ENCODE measurements at regions not wholly inside any gene's neighbourhood (a gene's known extent, or its start where the extent isn't known, plus 50 kb on each side); places are given as distances from the start of the nearest gene placed in this dataset.
"Not testable (repeated sequence)": the region's sequence is repeated elsewhere in the genome, so short reads cannot be mapped to it uniquely, and the experiment has no call there.

DNA sequence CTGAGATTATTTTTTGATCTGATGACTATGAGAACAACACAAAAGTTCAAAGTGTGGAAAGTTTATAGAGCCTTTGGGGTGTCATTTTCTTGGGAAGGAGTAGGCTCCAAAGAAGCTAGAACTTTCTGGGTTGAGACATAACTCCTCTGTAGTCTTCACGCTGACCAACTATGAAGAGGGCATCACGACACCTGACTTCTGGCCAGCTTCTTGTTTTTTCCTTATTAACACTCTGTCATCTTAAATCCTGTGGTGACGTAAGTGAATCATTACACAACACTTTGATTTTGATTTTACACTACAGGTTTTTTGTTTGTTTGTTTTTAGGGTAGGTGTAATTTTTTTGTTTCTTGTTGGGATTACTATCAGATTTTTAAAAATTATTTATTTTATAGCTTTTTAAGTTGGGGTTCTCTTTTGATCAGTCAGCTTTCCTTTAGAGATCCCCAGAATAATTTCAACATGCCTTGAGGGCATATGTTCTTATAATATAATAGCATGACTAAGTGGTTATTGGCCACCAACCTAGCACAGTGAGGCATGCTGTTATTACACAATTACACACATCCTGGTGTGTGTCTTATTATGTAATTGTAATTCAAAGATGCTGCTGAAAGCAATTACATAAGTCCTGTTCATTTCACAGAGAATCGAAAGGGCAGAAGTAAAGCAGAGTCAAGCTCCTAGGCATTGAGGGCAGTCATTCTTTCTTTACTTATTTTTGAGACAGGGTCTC, 281.6 kb upstream of the NOTCH2NLA start:
- H3K27me3 ChIP-seq, H3K9me3 ChIP-seq, H3K36me3 ChIP-seq, DNase-seq, H3K4me3 ChIP-seq, H3K27ac ChIP-seq, H3K4me1 ChIP-seq: not testable (repeated sequence)
- peak in 1 of 2 donors; percentile 47 for ATAC-seq (ENCODE audit: low FRiP score in 2 of 2)
- WGBS, 2 donors = no CpG with 5 or more reads among the region's 4 CpGs

DNA sequence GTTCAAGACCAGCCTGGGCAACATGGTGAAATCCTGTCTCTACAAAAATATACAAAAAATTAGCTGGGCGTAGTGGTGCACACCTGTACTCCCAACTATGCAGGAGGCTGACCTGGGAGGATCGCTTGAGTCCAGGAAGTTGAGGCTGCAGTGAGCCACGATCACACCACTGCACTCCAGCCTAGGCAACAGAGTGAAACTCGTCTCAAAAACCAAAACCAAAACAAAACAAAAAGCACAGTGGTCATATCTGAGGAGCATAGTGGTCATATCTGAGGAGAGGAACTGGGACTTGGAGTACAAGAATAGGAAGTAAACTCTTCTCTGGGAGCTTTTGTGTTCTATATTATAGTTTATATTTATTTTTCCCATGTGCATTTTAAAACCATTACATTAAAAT, 275.3 kb upstream of the NOTCH2NLA start:
- H3K27ac ChIP-seq; DNase-seq; H3K4me1 ChIP-seq; H3K9me3 ChIP-seq; H3K4me3 ChIP-seq; ATAC-seq (ENCODE audit: low FRiP score in 2 of 2); H3K36me3 ChIP-seq; H3K27me3 ChIP-seq: not testable (repeated sequence)
- WGBS, 2 donors = 29 to 55% methylated on average over 1 of the region's 4 CpGs

DNA sequence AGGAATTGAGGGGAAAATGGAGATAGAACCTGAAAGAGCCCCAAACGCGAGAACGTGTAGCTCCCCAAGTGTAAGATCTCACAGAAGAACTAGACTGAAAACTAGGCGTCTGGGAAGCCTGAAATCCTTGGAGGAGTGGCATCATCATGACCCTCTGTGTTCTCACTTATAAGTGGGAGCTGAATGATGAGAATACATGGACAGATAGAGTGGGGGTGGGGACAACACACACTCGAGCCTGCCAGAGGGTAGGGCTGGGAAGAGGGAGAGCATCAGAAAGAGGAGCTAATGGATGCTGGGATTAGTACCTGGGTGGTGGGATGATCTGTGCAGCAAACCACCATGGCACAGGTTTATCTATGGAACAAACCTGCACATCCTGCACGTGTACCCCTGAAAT, 258.7 kb upstream of the NOTCH2NLA start:
- not testable (repeated sequence) for ATAC-seq (ENCODE audit: low FRiP score in 2 of 2)

DNA sequence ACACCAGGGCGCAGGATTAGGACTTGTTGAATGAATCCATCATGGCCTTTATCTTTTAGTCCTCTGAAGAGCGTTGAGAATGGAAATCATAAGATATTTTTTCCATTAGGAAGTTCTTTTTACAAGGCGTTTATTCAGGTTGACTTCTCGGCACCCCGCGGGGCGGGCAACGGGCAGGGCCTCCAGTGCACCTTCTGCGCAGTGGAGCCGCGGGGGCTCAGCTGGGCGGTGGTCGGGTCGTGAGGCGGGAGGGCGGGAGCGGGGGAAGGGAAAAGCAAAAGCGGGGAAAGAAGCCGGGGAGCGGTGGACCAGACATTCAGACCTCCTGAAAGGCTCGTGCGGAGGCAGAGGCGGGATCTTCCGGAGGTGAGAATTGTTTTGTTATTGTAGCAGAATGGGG, 258.3 kb upstream of the NOTCH2NLA start:
- Histone ChIP-seq H3K4me3 (peak overlapping the region in 3 of 4 donors; percentile 35 to 42 (median 41)), H3K27ac (peak overlapping the region in 1 of 4 donors; percentile 66)
- not testable (repeated sequence) for H3K36me3 ChIP-seq, H3K27me3 ChIP-seq, H3K4me1 ChIP-seq, H3K9me3 ChIP-seq
- WGBS, 2 donors = 0% methylated on average over 1 of the region's 24 CpGs; no CpG with 5 or more reads in 1 of the 2 donors
- ATAC-seq (ENCODE audit: low FRiP score in 2 of 2) (peak in 1 of 2 donors; percentile 25), DNase-seq (peak in 1 of 2 donors; percentile 68)

More for the DNA sequence above, 258.7 kb upstream of the NOTCH2NLA start:
- H3K4me1 ChIP-seq, H3K27ac ChIP-seq, DNase-seq, H3K36me3 ChIP-seq, H3K27me3 ChIP-seq, H3K4me3 ChIP-seq, H3K9me3 ChIP-seq: not testable (repeated sequence)
- WGBS, 2 donors = no CpG with 5 or more reads among the region's 6 CpGs

DNA sequence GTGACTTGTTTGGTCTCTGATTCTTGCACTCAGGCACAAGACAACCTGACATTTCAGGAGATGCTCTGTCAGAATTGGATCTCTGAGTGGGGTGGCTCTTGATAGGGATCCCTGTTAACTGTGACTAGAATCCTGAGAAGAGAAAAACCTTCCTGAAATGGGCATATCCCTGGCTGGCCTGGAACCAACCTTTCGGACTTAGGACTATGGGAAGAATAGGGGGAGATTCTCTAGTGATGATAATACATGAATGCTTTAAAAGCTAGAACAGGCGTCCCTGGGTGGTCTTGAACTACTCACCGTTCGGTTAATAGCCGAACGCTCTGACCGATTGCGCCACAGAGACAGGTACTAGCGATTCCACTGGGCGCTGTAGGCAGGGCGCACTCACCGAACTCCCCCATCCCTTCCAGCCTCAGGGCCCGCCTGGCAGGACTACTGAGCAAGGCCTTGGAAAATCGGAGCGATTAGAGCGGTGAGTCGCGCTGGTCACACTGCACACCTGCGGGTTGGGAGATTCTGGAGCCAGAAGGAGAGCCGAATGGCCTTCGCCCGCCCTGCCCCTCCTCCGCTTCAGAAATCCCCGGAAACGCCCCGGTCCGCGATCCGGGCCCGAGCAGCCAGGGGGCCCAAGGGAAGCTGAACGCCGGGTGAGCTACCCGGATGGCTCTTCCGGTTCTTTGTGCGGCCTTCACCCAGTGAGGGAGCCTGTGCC, 257.6 kb upstream of the NOTCH2NLA start:
- not testable (repeated sequence) for H3K27me3 ChIP-seq, H3K4me1 ChIP-seq, H3K9me3 ChIP-seq, H3K36me3 ChIP-seq
- DNase-seq (peak; percentile 34 to 83), ATAC-seq (ENCODE audit: low FRiP score in 2 of 2) (peak; percentile 86 to 88)
- peak overlapping the region in 3 of 4 donors; percentile 35 to 42 (median 41) for H3K4me3 ChIP-seq
- H3K27ac ChIP-seq = peak overlapping the region in 2 of 4 donors; percentile 35 to 66
- 6% methylated on average over 22 of the region's 35 CpGs; no CpG with 5 or more reads in 1 of the 2 donors for WGBS, 2 donors

DNA sequence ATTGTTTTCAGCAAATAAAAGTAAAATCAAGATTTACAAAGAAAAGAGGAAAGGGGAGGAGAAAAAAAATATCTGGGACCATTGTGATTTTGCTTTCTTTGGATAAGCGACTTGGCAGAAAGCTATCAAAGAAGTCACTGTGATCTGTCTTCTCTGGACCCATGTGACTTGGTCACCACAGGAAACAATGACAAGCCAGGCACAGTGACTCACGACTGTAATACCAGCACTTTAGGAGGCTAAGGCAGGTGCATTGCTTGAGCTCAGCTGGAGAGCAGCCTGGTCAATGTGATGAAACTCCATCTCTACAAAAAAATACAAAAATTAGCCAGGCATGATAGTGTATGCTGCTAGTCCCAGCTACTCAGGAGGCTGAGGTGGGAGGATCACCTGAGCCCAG, 255.4 kb upstream of the NOTCH2NLA start:
- not testable (repeated sequence) for H3K9me3 ChIP-seq; H3K27me3 ChIP-seq; ATAC-seq (ENCODE audit: low FRiP score in 2 of 2); DNase-seq; H3K36me3 ChIP-seq; H3K27ac ChIP-seq; H3K4me1 ChIP-seq; H3K4me3 ChIP-seq
- 68% methylated on average over 1 of the region's 2 CpGs; no CpG with 5 or more reads in 1 of the 2 donors for WGBS, 2 donors

DNA sequence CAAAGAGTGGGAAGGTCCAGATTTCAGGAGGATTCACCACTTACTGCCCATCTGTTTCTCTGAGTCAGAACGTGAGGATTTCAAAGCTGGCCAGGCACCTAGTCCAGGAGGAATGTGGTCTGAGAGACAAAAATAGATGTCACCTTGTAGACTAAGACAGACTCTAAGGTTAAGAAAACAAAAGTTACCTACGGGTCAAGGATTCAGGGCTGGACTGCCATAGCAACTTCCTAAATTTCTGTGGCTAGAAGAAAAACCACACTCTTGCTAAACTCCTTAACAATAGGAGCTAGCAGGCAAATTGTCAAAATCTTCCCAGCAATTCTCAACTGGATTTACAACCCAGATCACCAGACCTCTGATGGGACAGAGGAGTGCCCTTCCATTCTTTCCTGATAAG, 250.4 kb upstream of the NOTCH2NLA start:
- not testable (repeated sequence) for H3K36me3 ChIP-seq; H3K4me1 ChIP-seq; H3K27me3 ChIP-seq; H3K27ac ChIP-seq; H3K4me3 ChIP-seq; DNase-seq; ATAC-seq (ENCODE audit: low FRiP score in 2 of 2); H3K9me3 ChIP-seq
- 80 to 83% methylated on average over 1 of the region's 2 CpGs for WGBS, 2 donors

DNA sequence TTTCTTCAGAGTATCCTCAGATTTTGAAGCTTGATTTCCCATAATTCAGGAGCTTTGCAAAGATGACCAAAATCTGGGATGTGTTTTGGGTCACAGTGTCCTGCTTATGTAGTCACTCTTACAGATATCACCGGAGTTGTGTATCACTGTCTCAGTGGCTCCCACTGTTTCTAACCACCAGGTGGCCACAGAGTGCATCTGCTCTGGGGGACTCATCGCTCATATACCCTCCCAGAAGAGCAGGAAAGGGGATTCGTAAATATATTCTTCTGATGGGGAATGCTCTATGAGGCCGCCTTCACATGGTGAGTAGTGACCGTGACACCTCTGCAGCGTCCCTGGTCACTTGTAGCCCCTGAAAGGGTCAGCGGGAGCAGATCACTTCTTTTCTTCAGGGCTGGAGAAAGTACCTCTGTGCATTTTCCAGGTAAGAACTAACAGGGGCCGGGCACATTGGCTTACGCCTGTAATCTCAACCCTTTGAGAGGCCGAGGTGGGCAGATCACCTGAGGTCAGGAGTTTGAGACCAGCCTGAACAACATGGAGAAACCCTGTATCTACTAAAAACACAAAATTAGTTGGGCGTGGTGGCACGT, 249.4 kb upstream of the NOTCH2NLA start:
- H3K27ac ChIP-seq, H3K4me1 ChIP-seq, DNase-seq, H3K36me3 ChIP-seq, H3K9me3 ChIP-seq, H3K4me3 ChIP-seq, H3K27me3 ChIP-seq: not testable (repeated sequence)
- WGBS, 2 donors = 52 to 67% methylated on average over 9 to 12 of the region's 12 CpGs
- TF ChIP-seq, protein P1, sequence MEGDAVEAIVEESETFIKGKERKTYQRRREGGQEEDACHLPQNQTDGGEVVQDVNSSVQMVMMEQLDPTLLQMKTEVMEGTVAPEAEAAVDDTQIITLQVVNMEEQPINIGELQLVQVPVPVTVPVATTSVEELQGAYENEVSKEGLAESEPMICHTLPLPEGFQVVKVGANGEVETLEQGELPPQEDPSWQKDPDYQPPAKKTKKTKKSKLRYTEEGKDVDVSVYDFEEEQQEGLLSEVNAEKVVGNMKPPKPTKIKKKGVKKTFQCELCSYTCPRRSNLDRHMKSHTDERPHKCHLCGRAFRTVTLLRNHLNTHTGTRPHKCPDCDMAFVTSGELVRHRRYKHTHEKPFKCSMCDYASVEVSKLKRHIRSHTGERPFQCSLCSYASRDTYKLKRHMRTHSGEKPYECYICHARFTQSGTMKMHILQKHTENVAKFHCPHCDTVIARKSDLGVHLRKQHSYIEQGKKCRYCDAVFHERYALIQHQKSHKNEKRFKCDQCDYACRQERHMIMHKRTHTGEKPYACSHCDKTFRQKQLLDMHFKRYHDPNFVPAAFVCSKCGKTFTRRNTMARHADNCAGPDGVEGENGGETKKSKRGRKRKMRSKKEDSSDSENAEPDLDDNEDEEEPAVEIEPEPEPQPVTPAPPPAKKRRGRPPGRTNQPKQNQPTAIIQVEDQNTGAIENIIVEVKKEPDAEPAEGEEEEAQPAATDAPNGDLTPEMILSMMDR (IDR thresholded peaks at IDR 0.05) = peak in 5 of 6 experiments; percentile 32 to 55 (median 46)
- peak in 1 of 2 donors; percentile 55 for ATAC-seq (ENCODE audit: low FRiP score in 2 of 2)

DNA sequence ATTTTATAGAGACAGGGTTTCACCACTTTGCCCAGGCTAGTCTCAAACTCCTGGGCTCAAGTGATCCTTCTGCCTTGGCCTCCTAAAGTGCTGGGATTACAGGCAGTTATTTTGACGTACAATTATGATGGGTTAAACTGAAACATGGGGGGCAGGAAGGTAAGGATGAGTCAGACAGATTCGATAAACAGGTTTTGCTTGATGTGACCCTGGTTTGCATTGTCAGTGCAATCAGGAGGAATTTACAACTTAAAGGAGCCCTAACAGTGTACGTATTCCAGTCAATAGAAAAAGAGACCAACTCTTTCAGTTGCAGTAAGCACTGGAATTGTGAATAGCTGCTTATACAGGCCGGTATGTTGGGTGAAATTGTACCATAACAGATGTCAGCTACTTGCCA, 246.3 kb upstream of the NOTCH2NLA start:
- H3K9me3 ChIP-seq; DNase-seq; H3K27me3 ChIP-seq; ATAC-seq (ENCODE audit: low FRiP score in 2 of 2); H3K4me1 ChIP-seq; H3K27ac ChIP-seq; H3K36me3 ChIP-seq; H3K4me3 ChIP-seq: not testable (repeated sequence)
- WGBS, 2 donors = 90 to 93% methylated on average over 4 of the region's 4 CpGs

DNA sequence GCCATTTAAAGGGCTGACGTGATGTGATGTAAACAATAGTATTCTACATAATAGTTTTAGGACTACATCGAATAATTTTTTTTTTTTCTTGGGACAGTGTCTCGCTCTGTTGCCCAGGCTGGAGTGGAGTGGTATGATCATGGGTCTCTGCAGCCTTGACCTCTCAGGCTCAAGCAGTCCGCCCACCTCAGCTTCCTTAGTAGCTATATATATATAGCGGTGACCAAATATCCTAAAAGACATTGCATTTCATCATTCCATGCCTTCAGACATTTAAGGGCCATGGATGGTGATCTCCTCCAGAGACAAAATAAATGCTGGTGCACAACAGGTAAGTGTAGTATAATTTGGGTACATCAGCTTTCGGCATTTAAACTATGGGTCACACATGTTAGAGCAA, 245.4 kb upstream of the NOTCH2NLA start:
- H3K9me3 ChIP-seq; H3K27me3 ChIP-seq; H3K4me3 ChIP-seq; H3K4me1 ChIP-seq; H3K27ac ChIP-seq; ATAC-seq (ENCODE audit: low FRiP score in 2 of 2); DNase-seq; H3K36me3 ChIP-seq: not testable (repeated sequence)
- WGBS, 2 donors = 96% methylated on average over 6 of the region's 6 CpGs

DNA sequence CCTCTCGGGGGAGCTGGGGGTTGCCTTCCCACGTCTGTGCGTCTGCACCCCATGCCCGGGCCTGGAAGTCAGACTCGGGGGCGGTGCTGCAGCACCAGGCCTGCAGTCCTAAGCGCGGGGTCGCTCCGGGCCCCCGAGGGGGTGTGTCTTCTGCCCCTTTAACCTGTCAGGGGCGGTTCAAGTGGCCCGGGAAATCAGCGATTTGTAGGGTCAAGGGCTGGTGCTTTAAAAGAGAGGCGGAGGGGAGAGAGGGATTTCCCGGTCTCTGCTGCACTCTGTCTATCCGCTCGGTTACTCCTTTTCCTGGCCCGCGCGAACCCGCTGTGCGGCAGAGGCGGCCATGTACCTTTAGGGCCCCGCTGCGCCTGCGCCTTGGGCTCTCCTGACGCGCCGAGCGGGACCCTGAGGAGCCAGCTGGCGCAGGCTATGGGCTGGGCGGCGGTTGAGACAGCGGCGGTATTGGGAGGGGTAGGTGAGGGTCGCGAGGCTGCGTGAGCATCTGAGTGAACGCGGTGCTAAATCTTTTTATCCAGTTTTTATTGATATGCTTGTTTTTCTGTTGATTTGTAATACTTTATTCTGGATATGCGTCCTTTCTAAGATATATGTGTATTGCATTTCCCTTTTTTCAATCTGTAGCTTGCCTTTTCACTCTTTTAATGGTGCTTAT, 243.5 kb upstream of the NOTCH2NLA start:
- peak; percentile 84 to 94 for DNase-seq
- 2 to 6% methylated on average over 16 to 30 of the region's 42 CpGs for WGBS, 2 donors
- peak overlapping the region; percentile 38 to 52 (median 44) for H3K4me3 ChIP-seq
- H3K9me3 ChIP-seq, H3K4me1 ChIP-seq, H3K36me3 ChIP-seq, H3K27me3 ChIP-seq: not testable (repeated sequence)
- H3K27ac ChIP-seq = peak overlapping the region in 2 of 4 donors; percentile 3 to 49
- ATAC-seq (ENCODE audit: low FRiP score in 2 of 2) = peak; percentile 76 to 98

Measured in upper lobe of left lung (tissue), 6 donors.